ENCODE measurements at regions not wholly inside any gene's neighbourhood (a gene's known extent, or its start where the extent isn't known, plus 50 kb on each side); places are given as distances from the start of the nearest gene placed in this dataset.

GRCh38 chr12:107254258-107254856 is 161.0 kb upstream of the CRY1 start:
- no peaks in the 10 kb centered on the region for H3K79me2 ChIP-seq
- TF ChIP-seq CTCF (IDR thresholded peaks at IDR 0.05): no peak
- H3K9ac ChIP-seq: no peak overlapping the region
- no peaks in the 10 kb centered on the region for H3K9me3 ChIP-seq (ENCODE audit: control insufficient read depth, low read length)
- no peak overlapping the region for H3K4me2 ChIP-seq (ENCODE audit: low read length)
- no peaks in the 10 kb centered on the region for H3K36me3 ChIP-seq (ENCODE audit: control insufficient read depth, insufficient read depth, low read length)
- H3K4me3 ChIP-seq (ENCODE audit: low read depth, low read length): no peak overlapping the region
- H2AFZ ChIP-seq: no peak overlapping the region
- no peak overlapping the region for H3K27ac ChIP-seq
- H3K4me1 ChIP-seq: no peaks in the 10 kb centered on the region
- H3K27me3 ChIP-seq (ENCODE audit: control insufficient read depth, insufficient read depth, low read length): no peaks in the 10 kb centered on the region

- no peak overlapping the region for H3K4me3 ChIP-seq (ENCODE audit: low read depth, low read length)
- no peak overlapping the region for H3K9ac ChIP-seq
- no peaks in the 10 kb centered on the region for H3K4me1 ChIP-seq
- no peaks in the 10 kb centered on the region for H3K79me2 ChIP-seq
- H2AFZ ChIP-seq: no peak overlapping the region
- no peaks in the 10 kb centered on the region for H3K36me3 ChIP-seq (ENCODE audit: control insufficient read depth, insufficient read depth, low read length)
- no peaks in the 10 kb centered on the region for H3K27me3 ChIP-seq (ENCODE audit: control insufficient read depth, insufficient read depth, low read length)
- no peak overlapping the region for H3K27ac ChIP-seq
- no peaks in the 10 kb centered on the region for H3K9me3 ChIP-seq (ENCODE audit: control insufficient read depth, low read length)
- no peak overlapping the region for H3K4me2 ChIP-seq (ENCODE audit: low read length)
- no peak for TF ChIP-seq CTCF (IDR thresholded peaks at IDR 0.05)
Measured at GRCh38 chr12:107258780-107259179, 165.4 kb upstream of the CRY1 start.

- Histone ChIP-seq H3K27me3 (ENCODE audit: control insufficient read depth, insufficient read depth, low read length) (no peaks in the 10 kb centered on the region), H3K4me2 (ENCODE audit: low read length) (no peak overlapping the region), H3K9me3 (ENCODE audit: control insufficient read depth, low read length) (no peaks in the 10 kb centered on the region), H3K79me2 (no peaks in the 10 kb centered on the region), H3K9ac (no peak overlapping the region), H3K4me3 (ENCODE audit: low read depth, low read length) (no peak overlapping the region), H3K27ac (no peak overlapping the region), H3K36me3 (ENCODE audit: control insufficient read depth, insufficient read depth, low read length) (no peaks in the 10 kb centered on the region), H3K4me1 (no peaks in the 10 kb centered on the region), H2AFZ (no peak overlapping the region)
- no peak for TF ChIP-seq CTCF (IDR thresholded peaks at IDR 0.05)
Measured at GRCh38 chr12:107263980-107264379, 170.6 kb upstream of the CRY1 start.

- no peaks in the 10 kb centered on the region for H3K36me3 ChIP-seq (ENCODE audit: control insufficient read depth, insufficient read depth, low read length)
- H3K9ac ChIP-seq: no peak overlapping the region
- H3K4me2 ChIP-seq (ENCODE audit: low read length): no peak overlapping the region
- no peaks in the 10 kb centered on the region for H3K9me3 ChIP-seq (ENCODE audit: control insufficient read depth, low read length)
- no peaks in the 10 kb centered on the region for H3K27me3 ChIP-seq (ENCODE audit: control insufficient read depth, insufficient read depth, low read length)
- no peak for TF ChIP-seq CTCF (IDR thresholded peaks at IDR 0.05)
- no peak overlapping the region for H3K27ac ChIP-seq
- no peaks in the 10 kb centered on the region for H3K79me2 ChIP-seq
- H3K4me1 ChIP-seq: no peaks in the 10 kb centered on the region
- H2AFZ ChIP-seq: no peak overlapping the region
- no peak overlapping the region for H3K4me3 ChIP-seq (ENCODE audit: low read depth, low read length)
Measured at GRCh38 chr12:107264667-107265066, 171.3 kb upstream of the CRY1 start.

GRCh38 chr12:107267604-107268003 is 174.3 kb upstream of the CRY1 start:
- Histone ChIP-seq H3K27me3 (ENCODE audit: control insufficient read depth, insufficient read depth, low read length) (no peaks in the 10 kb centered on the region), H3K36me3 (ENCODE audit: control insufficient read depth, insufficient read depth, low read length) (no peaks in the 10 kb centered on the region), H3K9me3 (ENCODE audit: control insufficient read depth, low read length) (no peaks in the 10 kb centered on the region), H3K4me1 (no peaks in the 10 kb centered on the region), H2AFZ (no peak overlapping the region), H3K9ac (no peak overlapping the region), H3K4me2 (ENCODE audit: low read length) (no peak overlapping the region), H3K4me3 (ENCODE audit: low read depth, low read length) (no peak overlapping the region), H3K27ac (no peak overlapping the region), H3K79me2 (no peaks in the 10 kb centered on the region)
- TF ChIP-seq CTCF (IDR thresholded peaks at IDR 0.05): no peak
